Cardiac muscle cell (in vitro differentiated cells and primary cell): ENCODE measurements at regions not wholly inside any gene's neighbourhood (a gene's known extent, or its start where the extent isn't known, plus 50 kb on each side); places are given as distances from the start of the nearest gene placed in this dataset.

Source experiments
- DNase-seq, 2 donors: peaks; one replicate each; pipeline versions ENCODE4 v3.0.0 to v3.0.0-alpha.2; 2010 to 2017; ENCODE audit warnings: low read depth in 1 of 2, low spot score in 1 of 2
- H3K27ac ChIP-seq: fragments of 200-600 bp; sonication (generic); 2 replicates; pipeline ENCODE4 v1.5.1; 2016
- H3K27me3 ChIP-seq: fragments of 200-600 bp; sonication (generic); 2 replicates; pipeline ENCODE4 v1.6.0; 2016; ENCODE audit warnings: control low read depth
- H3K36me3 ChIP-seq: fragments of 200-600 bp; sonication (generic); 2 replicates; pipeline ENCODE4 v1.5.1; 2016; ENCODE audit warnings: control low read depth
- H3K4me1 ChIP-seq: fragments of 200-600 bp; sonication (generic); 2 replicates; pipeline ENCODE4 v1.8.1; 2017; ENCODE audit warnings: low read depth, mild to moderate bottlenecking, mixed run types
- H3K4me3 ChIP-seq: fragments of 200-600 bp; sonication (generic); 2 replicates; pipeline ENCODE4 v1.5.1; 2016; ENCODE audit warnings: mild to moderate bottlenecking
- H3K9me3 ChIP-seq: fragments of 200-600 bp; sonication (generic); 2 replicates; pipeline ENCODE4 v1.5.1; 2017; ENCODE audit warnings: low read depth, mild to moderate bottlenecking, control low read depth
- TF ChIP-seq, protein P1 (sequence below): IDR thresholded peaks from 2 replicates; pipeline ENCODE4 v1.5.1; 2012; ENCODE audit warnings: low read depth, mild to moderate bottlenecking, low read length

DNA sequence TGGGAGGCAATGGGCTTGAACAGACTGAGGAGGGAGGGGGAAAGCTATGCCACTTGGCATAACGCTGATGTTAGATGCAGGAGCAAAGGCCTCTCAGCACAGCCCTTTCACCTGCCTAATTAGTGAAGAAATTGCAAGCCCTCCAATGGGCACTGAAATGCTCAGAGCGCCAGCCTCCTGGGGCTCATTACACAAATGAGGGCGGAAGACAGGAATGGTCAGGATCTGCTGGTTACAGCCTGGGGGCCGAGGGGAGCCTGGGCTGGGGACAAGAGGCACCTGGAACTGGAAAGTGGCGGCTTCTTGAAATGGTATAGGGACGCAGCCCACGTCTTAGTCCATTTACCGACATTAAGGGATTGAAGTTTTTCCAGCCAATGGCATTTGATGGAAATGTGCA, 50.2 kb upstream of the PLET1 start:
- TF ChIP-seq, protein P1, sequence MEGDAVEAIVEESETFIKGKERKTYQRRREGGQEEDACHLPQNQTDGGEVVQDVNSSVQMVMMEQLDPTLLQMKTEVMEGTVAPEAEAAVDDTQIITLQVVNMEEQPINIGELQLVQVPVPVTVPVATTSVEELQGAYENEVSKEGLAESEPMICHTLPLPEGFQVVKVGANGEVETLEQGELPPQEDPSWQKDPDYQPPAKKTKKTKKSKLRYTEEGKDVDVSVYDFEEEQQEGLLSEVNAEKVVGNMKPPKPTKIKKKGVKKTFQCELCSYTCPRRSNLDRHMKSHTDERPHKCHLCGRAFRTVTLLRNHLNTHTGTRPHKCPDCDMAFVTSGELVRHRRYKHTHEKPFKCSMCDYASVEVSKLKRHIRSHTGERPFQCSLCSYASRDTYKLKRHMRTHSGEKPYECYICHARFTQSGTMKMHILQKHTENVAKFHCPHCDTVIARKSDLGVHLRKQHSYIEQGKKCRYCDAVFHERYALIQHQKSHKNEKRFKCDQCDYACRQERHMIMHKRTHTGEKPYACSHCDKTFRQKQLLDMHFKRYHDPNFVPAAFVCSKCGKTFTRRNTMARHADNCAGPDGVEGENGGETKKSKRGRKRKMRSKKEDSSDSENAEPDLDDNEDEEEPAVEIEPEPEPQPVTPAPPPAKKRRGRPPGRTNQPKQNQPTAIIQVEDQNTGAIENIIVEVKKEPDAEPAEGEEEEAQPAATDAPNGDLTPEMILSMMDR, result no peak
- Histone ChIP-seq H3K27ac (no peak overlapping the region), H3K4me1 (no peaks in the 10 kb centered on the region), H3K36me3 (no peaks in the 10 kb centered on the region), H3K9me3 (no peaks in the 10 kb centered on the region), H3K27me3 (no peaks in the 10 kb centered on the region), H3K4me3 (no peak overlapping the region)
- no peak for DNase-seq

DNA sequence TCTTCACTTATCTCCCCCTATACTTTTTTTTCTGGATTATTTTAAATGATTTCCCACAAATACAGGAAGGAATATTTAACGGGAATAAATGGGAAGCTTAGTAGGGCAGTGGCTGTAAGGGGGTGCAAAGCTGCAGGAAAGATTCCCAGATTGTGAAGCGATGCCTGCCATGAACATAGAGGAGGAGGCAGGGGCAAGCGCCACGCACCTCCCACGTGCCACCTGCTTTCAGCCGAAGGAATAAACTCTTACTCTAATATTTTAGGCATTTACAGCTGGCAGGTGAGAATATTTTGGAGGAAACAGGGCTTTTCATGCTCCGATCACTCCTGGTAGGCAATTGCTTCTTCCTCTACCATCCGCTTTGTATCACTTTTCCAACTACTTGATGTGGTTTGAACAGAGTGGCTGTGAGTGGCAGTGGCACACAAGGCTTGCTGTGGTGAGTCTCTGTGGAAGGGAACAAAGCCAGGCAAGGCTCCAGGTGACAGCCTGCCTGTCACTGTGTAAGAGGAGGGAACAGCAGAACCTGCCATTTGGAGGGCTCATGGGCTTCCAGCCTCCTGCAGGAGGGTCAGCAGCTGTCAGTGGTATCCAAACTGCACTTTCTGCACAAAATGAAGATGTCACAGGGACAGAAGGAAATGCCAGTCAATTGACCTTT, 54.5 kb upstream of the PLET1 start:
- H3K27ac ChIP-seq, result no peak overlapping the region
- no peaks in the 10 kb centered on the region for H3K27me3 ChIP-seq
- no peaks in the 10 kb centered on the region for H3K36me3 ChIP-seq
- TF ChIP-seq, protein P1, result no peak
- no peaks in the 10 kb centered on the region for H3K4me1 ChIP-seq
- no peak overlapping the region for H3K4me3 ChIP-seq
- no peak for DNase-seq
- no peaks in the 10 kb centered on the region for H3K9me3 ChIP-seq

DNA sequence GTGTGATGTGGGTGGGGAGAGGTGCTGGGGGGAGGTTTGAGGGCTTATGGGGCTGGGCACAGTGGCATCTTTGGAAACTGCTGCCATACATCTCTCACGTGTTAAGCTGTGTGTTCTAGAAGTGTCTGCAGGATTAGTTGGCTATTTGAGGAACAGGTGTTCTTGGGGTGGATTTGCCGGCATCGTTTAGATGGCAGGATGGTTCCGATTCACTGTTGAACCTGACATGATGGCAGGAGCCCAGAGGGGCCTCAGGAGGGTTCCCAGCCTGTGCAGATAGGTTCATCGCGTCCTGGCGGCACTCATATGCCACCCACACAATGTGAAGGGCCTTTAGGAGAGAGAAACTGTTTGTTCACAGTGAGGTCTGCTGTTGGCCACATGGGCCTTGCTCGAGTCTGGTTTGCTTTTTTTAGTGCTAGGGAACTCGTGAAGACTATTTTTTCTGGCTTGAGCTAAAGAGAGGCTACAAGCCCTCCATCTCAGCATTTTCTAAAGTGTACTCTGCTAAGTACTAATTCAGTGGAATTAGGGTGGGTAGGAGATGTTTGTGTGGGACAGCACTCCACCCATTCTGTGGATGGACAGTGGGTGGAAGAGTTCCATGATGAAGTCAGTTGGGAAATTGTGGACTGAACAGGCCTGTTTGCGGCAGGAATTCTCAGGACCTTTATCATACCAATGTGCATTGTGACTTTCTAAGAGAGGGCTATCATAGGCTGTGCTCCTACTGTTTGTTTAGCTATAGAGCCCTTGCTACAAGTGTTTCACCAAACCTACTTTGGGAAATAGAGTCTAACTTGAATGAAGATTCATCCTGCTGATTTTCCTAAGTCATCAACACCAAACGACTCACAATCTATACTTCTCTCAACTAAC, 55.4 kb upstream of the PLET1 start:
- no peak for DNase-seq
- Histone ChIP-seq H3K9me3 (no peaks in the 10 kb centered on the region), H3K36me3 (no peaks in the 10 kb centered on the region), H3K27ac (no peak overlapping the region), H3K4me3 (no peak overlapping the region), H3K4me1 (no peaks in the 10 kb centered on the region), H3K27me3 (no peaks in the 10 kb centered on the region)
- TF ChIP-seq, protein P1, result no peak

DNA sequence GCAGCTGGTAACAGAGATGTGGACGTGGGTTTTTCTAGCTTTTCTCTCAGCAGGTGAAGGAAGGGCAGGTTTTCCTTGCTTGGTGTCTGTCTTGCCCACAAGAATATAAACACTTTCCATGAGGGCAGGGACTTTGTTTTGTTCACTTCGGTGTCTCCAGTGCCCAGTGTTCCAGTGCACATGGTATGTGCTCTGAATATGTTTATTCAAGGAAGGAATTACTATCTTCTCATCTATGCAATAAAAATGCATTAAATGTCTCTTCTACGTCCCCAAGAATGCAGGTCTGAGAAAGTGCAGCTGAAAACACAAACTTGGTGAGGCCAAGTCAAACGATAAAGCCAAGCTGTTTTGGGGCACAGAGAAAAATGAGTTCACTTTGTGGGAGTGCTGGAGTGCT, 56.3 kb upstream of the PLET1 start:
- Histone ChIP-seq H3K9me3 (no peaks in the 10 kb centered on the region), H3K4me1 (no peaks in the 10 kb centered on the region), H3K27me3 (no peaks in the 10 kb centered on the region), H3K27ac (no peak overlapping the region), H3K36me3 (no peaks in the 10 kb centered on the region), H3K4me3 (no peak overlapping the region)
- DNase-seq, result no peak
- TF ChIP-seq, protein P1, result no peak

DNA sequence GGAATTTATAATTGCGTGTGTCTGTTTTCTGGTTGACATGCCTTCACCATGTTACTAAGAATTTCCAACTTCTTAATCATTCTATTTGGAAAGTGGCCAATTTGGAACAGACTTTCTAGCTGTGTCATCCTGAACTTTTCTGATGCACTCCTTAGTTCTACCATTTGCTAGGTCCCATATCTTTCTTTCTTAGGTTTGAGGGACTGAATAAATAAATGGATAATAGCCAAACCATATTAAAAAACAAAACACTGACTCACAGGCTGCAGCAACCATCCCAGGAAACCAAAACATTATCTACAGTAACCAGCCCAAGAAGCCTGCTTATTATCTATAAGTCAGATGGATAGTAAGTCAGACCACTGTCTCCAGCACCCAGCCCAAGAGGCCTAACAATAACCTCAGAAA, 57.5 kb upstream of the PLET1 start:
- H3K27me3 ChIP-seq, result no peaks in the 10 kb centered on the region
- no peak overlapping the region for H3K4me3 ChIP-seq
- H3K4me1 ChIP-seq, result no peaks in the 10 kb centered on the region
- TF ChIP-seq, protein P1, result no peak
- H3K36me3 ChIP-seq, result no peaks in the 10 kb centered on the region
- no peak overlapping the region for H3K27ac ChIP-seq
- DNase-seq, result peak in 1 of 2 donors; percentile 91
- H3K9me3 ChIP-seq, result no peaks in the 10 kb centered on the region
